GM10266 (cell line): ENCODE measurements at regions not wholly inside any gene's neighbourhood (a gene's known extent, or its start where the extent isn't known, plus 50 kb on each side); places are given as distances from the start of the nearest gene placed in this dataset.
"Not testable (repeated sequence)": the region's sequence is repeated elsewhere in the genome, so short reads cannot be mapped to it uniquely, and the experiment has no call there.

Source experiments
- DNase-seq: peaks from one replicate; pipeline ENCODE4 v3.0.0; 2012; ENCODE audit errors: extremely low spot score

DNA sequence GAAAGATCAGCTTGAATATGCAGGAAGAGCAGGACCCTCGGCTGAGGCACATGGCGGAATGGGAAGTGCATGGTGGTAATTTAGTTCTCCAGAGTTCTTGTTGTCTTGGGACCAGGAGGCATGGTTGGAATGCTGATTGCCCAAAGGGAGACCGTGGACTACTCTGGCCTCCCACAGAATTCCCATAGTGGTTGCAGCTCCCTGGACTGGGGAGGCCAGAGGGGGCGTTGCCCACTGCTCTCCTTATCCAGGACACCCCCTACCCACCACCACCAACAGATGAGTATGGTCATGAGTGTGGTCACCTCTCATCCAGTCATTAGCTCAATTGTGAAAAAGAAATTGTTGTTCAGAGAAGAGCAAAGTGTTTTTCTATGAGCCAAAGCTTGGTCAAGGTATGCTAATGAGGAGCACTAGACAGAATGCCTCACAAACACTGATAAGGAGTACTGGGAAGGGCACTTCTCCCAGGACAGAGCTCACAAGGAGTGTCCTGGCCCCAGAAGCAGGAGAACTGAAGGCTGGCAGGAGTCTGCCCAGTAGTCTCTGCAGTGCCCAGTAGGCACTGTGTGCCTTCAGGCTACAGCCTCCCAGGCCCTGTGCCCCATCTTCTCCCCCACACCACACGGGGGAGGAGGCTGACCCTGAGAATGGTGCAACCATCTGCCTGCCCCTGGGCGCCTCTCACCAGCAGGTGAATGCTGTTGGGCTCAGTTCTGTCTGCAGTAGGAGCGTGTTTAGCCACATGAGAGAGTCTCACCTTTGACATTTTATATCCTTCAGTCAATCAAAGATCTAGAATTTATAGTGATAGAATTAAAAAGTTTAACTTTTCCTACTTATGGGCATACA is 51.4 kb upstream of the NEK3 start:
- DNase-seq: not testable (repeated sequence)
